ENCODE measurements at regions not wholly inside any gene's neighbourhood (a gene's known extent, or its start where the extent isn't known, plus 50 kb on each side); places are given as distances from the start of the nearest gene placed in this dataset.

DNA sequence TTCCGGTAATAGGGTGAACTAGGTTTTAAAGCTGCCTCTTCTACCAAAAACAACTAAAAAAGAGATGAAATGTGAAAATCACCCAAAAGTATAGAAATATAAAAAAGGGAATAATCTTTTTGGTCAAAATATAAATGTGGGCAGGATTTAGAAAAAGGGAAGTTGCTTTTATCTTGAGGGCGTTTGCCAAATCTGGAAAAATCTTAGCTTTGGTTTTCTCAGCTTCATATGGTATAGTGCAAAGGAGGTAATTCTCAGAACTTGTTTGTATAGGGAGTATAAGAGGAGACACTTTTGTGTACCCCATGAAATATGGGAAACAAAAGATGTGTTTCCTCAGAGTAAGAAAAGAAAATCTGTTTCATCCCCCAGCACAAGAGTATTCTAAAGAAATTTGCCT is 54.2 kb upstream of the TRIM26 start:
- Histone ChIP-seq H3K4me2 (ENCODE audit: insufficient read depth in 1 of 2, low read depth in 2 of 2, low read length in 2 of 2) (no peak overlapping the region), H2BK20ac (ENCODE audit: low read length) (no peak overlapping the region), H3K4me1 (replicated peaks in 1 of 4; ENCODE audit: control insufficient read depth in 3 of 4, insufficient read depth in 4 of 4, low read length in 3 of 4) (no peaks in the 10 kb centered on the region), H3K9me3 (ENCODE audit: insufficient read depth in 2 of 2, low read depth in 1 of 2, low read length in 1 of 2) (peaks cover 6 to 8% of the 10 kb centered on the region in 2 experiments; a peak in 1 of 4 replicates), H3K23me2 (ENCODE audit: low read depth, low read length) (no peaks in the 10 kb centered on the region), H3K9ac (replicated peaks in 1 of 4; ENCODE audit: extremely low read depth in 1 of 4, low read depth in 3 of 4, low read length in 3 of 4) (no peak overlapping the region), H2AK5ac (ENCODE audit: low read depth, low read length) (no peak overlapping the region), H3K23ac (ENCODE audit: insufficient read length) (no peak overlapping the region), H4K20me1 (replicated peaks in 1 of 2; ENCODE audit: control insufficient read depth in 1 of 2, insufficient read depth in 2 of 2, low read length in 2 of 2) (no peaks in the 10 kb centered on the region), H3K4me3 (ENCODE audit: extremely low read depth in 1 of 4, insufficient read depth in 2 of 4, low read depth in 3 of 4, low read length in 4 of 4) (no peak overlapping the region), H3K27me3 (replicated peaks in 1 of 4; ENCODE audit: control insufficient read depth in 3 of 4, extremely low read depth in 1 of 4, insufficient read depth in 3 of 4, low read length in 3 of 4) (no peaks in the 10 kb centered on the region), H3K27ac (ENCODE audit: low read depth, low read length) (no peak overlapping the region), H3K36me3 (ENCODE audit: control insufficient read depth in 2 of 4, insufficient read depth in 4 of 4, low read length in 3 of 4) (peaks cover 0 to 10% (median 6%) of the 10 kb centered on the region in 4 experiments; a peak in 5 of 8 replicates), H2AFZ (ENCODE audit: low read length) (no peak overlapping the region), H4K91ac (replicated peaks; ENCODE audit: insufficient read length, low read length) (no peak overlapping the region), H2BK15ac (ENCODE audit: low read length) (no peak overlapping the region), H3K4ac (replicated peaks; ENCODE audit: insufficient read length, low read depth, low read length) (no peak overlapping the region), H3K56ac (replicated peaks; ENCODE audit: insufficient read length, low read depth, low read length) (no peak overlapping the region), H3K79me2 (ENCODE audit: control insufficient read depth in 1 of 2, insufficient read depth in 2 of 2, low read length in 2 of 2) (no peaks in the 10 kb centered on the region), H2BK12ac (ENCODE audit: low read depth, low read length) (no peak overlapping the region), H3K18ac (ENCODE audit: extremely low read depth, low read length) (no peak overlapping the region), H2BK120ac (replicated peaks; ENCODE audit: low read depth, low read length) (no peak overlapping the region), H3K79me1 (ENCODE audit: low read depth, low read length) (no peaks in the 10 kb centered on the region), H3K14ac (ENCODE audit: insufficient read length) (no peak overlapping the region), H4K5ac (ENCODE audit: insufficient read length, low read depth, low read length) (no peak overlapping the region), H2BK5ac (ENCODE audit: low read depth, low read length) (no peak overlapping the region), H4K8ac (ENCODE audit: extremely low read depth, insufficient read depth, low read length) (no peak overlapping the region)
- FAIRE-seq = no peak
- CTCF ChIA-PET (ENCODE audit: partially characterized antibody) = interaction anchor here (0.8 kb wide), 1 partner anchor 29 kb away, joined by 3 read pairs; no protein-coding TSS in a partner anchor
- 87% methylated on average over 2 of the region's 2 CpGs; no CpG with 5 or more reads in 1 of the 2 experiments for WGBS, 2 experiments (ENCODE audit: extremely low coverage in 1 of 2, insufficient coverage in 1 of 2, insufficient read length in 1 of 2, insufficient replicate concordance in 2 of 2, low coverage in 1 of 2, low lambda C conversion rate in 2 of 2, missing lambda C conversion rate in 1 of 2)
- POLR2A ChIA-PET (ENCODE audit: partially characterized antibody) = interaction anchor here (1.0 kb wide), 1 partner anchor 23 kb away, joined by 3 read pairs; no protein-coding TSS in a partner anchor
- no peak for DNase-seq (ENCODE audit: low read depth in 1 of 2, low spot score in 2 of 2)
- no peak for TF ChIP-seq CBX8 (IDR thresholded peaks at IDR 0.05; ENCODE audit: borderline replicate concordance, low read depth, low read length)
- no peak for TF ChIP-seq EZH2 (IDR thresholded peaks at IDR 0.05; ENCODE audit: low read depth, low read length, severe bottlenecking)
- no peak for TF ChIP-seq SIRT6 (IDR thresholded peaks at IDR 0.05; ENCODE audit: low read length)

Data from H1 (cell line).